T-helper 2 cell (primary cell): ENCODE measurements at regions not wholly inside any gene's neighbourhood (a gene's known extent, or its start where the extent isn't known, plus 50 kb on each side); places are given as distances from the start of the nearest gene placed in this dataset.

ENCODE experiments used
- DNase-seq, 5 experiments: peaks; one replicate each; pipeline versions ENCODE4 v3.0.0 to v3.0.0-alpha.2; 2012 to 2022

DNA sequence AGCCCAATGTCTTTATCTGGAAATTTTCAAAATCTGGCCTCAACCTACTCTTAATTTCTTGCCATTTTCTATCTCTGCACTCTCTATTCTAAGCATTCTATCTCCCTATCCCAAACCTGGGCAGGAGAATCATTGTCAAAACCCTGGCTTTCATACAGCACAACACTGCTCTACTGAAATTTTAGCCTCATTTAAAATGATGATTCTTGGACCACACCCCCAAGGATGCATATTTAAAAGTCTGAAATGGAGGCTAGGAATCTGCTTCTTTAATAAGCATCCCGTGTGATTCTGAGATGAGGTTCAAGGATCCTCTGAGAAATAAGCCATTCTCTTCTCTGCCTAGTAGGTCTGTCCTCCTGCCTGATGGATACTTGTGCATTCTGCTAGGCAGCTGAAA, 50.8 kb upstream of the EGR2 start:
- DNase-seq, result no peak

DNA sequence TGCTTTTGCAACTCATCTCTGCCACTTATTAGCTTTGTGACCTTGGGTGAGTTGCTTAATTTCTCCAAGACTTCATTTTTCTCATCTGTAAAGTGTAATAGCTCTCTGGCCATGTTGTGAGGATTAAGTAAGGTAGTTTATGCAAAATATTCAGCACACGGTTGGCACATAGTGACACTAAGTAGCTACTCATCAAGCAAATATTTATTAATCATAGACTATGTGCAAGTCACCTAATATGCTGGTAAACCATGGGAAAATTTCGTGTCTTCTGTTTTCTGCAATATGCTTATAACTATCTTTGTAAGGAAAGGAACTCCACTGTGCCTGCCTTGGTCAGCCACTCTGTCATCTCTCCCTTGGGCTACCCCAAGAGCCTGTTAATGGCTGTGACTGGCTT, 50.3 kb upstream of the EGR2 start:
- DNase-seq, result no peak
